Heart right ventricle (tissue), 16 donors: ENCODE measurements at regions not wholly inside any gene's neighbourhood (a gene's known extent, or its start where the extent isn't known, plus 50 kb on each side); places are given as distances from the start of the nearest gene placed in this dataset.

Source experiments
- ATAC-seq, 8 donors: fragments of 200-7000 bp; cut with Tn5 transposase; one replicate each; pipeline ENCODE4 v1.9.1; 2020; ENCODE audit warnings: mild to moderate bottlenecking in 8 of 8, moderate library complexity in 8 of 8, moderate number of reproducible peaks in 1 of 8
- DNase-seq, 2 donors: peaks; one replicate each; pipeline ENCODE4 v3.0.0-alpha.2; 2020
- H3K27ac ChIP-seq, 10 donors: fragments of 200-600 bp; sonication (generic) in 2 of 10; one replicate each; pipeline versions ENCODE4 v1.5.0 to v1.8.0; 2020 to 2022; ENCODE audit warnings: mild to moderate bottlenecking in 3 of 10
- H3K27me3 ChIP-seq, 7 donors: fragments of 200-600 bp; one replicate each; pipeline ENCODE4 v1.8.0; 2021 to 2022; ENCODE audit warnings: mild to moderate bottlenecking in 2 of 7
- H3K36me3 ChIP-seq, 9 donors: fragments of 200-600 bp; sonication (generic) in 1 of 9; one replicate each; pipeline versions ENCODE4 v1.5.0 to v1.8.0; 2020 to 2022; ENCODE audit warnings: mild to moderate bottlenecking in 2 of 9
- H3K4me1 ChIP-seq, 9 donors: fragments of 200-600 bp; sonication (generic) in 1 of 9; one replicate each; pipeline versions ENCODE4 v1.5.0 to v1.8.0; 2020 to 2022; ENCODE audit warnings: mild to moderate bottlenecking in 4 of 9
- H3K4me3 ChIP-seq, 10 donors: fragments of 200-600 bp; sonication (generic) in 2 of 10; one replicate each; pipeline versions ENCODE4 v1.5.0 to v1.8.0; 2020 to 2022; ENCODE audit warnings: mild to moderate bottlenecking in 7 of 10, moderate library complexity in 2 of 10
- H3K9me3 ChIP-seq, 11 donors: fragments of 200-600 bp in 10 of 11; sonication (generic) in 2 of 11; one replicate each; pipeline versions ENCODE4 v1.5.0 to v1.8.0; 2013 to 2022; ENCODE audit warnings: mild to moderate bottlenecking in 2 of 11, control low read depth in 1 of 11, moderate library complexity in 1 of 11
- CTCF ChIP-seq, 9 donors: fragments of 200-600 bp; sonication (generic) in 2 of 9; IDR thresholded peaks; one replicate each; pipeline versions ENCODE4 v1.5.0 to v1.8.0; 2021 to 2022; ENCODE audit warnings: antibody characterized with exemption in 9 of 9, mild to moderate bottlenecking in 5 of 9, moderate library complexity in 1 of 9
- WGBS, 2 donors: extraction: QIAGEN DNeasy Blood & Tissue Kit; methylation state at CpG; one replicate each; pipeline ENCODE4 v1.1.7; 2013; ENCODE audit warnings: inconsistent platforms in 1 of 2; 5-methylcytosine and 5-hydroxymethylcytosine counted together
- intact Hi-C, 10 donors: fragments of 100-400 bp; cut with DNase I; formaldehyde crosslinking; loops; one replicate each; pipeline versions ENCODE4 v1.11.1 to v1.14.2; 2022
- donor health status: Arrhythmogenic right ventricular cardiomyopathy.
- donor health status: ischemic (EF 13 %, LVEDD 7.1; RV severe dilation, severe dysfunction).
- donor health status: healthy with polysubstance abuse.
- donor health status: DM: no; HTN: yes; CAD: no.
- donor health status: DM: no; HTN: no; CAD: no.
- donor health status: ischemic (EF 25% LVEDD 6.9; RV normal size, moderate dysfunction).
- donor health status: ischemic (EF 25% LVEDD 5.7; RV mildly dilated, moderate dysfunction).
- donor health status: healthy.
- donor health status: DM: yes; HTN: yes; CAD: no.
- donor health status: Ischemic cardiomyopathy.
- donor health status: ischemic (EF 35%, LVEDD 5.7; RV mildly dilated, moderate dysfunction).
- donor health status: nonischemic (EF 11% LVEDD 7.7; RV severe dilation, severe dysfunction).
- donor health status: DM: yes; HTN: yes; CAD: no.
- donor health status: PGD.
- donor health status: ischemic (EF 29% LVEDD 5.4; RV normal size, mild dysfunction).
- donor health status: nonischemic (EF 23%, LVEDD 6.1; RV moderate dilation, normal function).

GRCh38 chr3:35867791-35868190 is 228.5 kb downstream of the ARPP21 start:
- no peaks in the 10 kb centered on the region for H3K27me3 ChIP-seq
- no peak overlapping the region for H3K27ac ChIP-seq
- ATAC-seq, result no peak
- no peaks in the 10 kb centered on the region for H3K36me3 ChIP-seq
- no peak for DNase-seq
- H3K9me3 ChIP-seq, result no peaks in the 10 kb centered on the region
- no peaks in the 10 kb centered on the region for H3K4me1 ChIP-seq
- TF ChIP-seq CTCF (IDR thresholded peaks at IDR 0.05), result no peak
- no peak overlapping the region for H3K4me3 ChIP-seq
- intact Hi-C loops, result no loop called here

GRCh38 chr3:35871009-35871408 is 231.7 kb downstream of the ARPP21 start:
- Histone ChIP-seq H3K9me3 (no peaks in the 10 kb centered on the region), H3K27ac (no peak overlapping the region), H3K4me1 (no peaks in the 10 kb centered on the region), H3K4me3 (no peak overlapping the region), H3K27me3 (no peaks in the 10 kb centered on the region), H3K36me3 (no peaks in the 10 kb centered on the region)
- ATAC-seq, result no peak
- TF ChIP-seq CTCF (IDR thresholded peaks at IDR 0.05), result no peak
- intact Hi-C loops, result no loop called here
- no peak for DNase-seq
- 59 to 61% methylated on average over 4 of the region's 4 CpGs for WGBS, 2 donors

DNA sequence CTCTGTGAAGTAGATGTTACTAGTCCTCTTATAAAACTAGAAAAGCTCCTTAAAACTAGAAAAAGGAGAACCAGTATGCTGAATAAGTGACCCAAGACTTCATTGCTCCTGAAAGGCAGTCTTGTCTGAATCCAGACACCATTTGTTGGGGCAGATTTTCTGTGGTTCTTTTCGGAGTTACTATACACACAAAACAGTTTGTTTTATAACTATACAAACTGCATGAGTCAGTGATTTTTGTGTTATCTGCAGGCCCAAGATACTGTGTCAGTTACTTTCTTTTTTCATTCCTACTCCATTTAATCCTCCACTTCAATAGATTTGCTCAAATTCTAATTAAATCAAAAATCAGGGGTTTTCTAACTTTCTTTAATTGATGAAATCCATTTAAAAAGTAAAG is 244.6 kb downstream of the ARPP21 start:
- no peak for TF ChIP-seq CTCF (IDR thresholded peaks at IDR 0.05)
- no peak for ATAC-seq
- H3K36me3 ChIP-seq, result no peaks in the 10 kb centered on the region
- intact Hi-C loops, result no loop called here
- H3K4me3 ChIP-seq, result no peak overlapping the region
- DNase-seq, result no peak
- H3K27ac ChIP-seq, result no peak overlapping the region
- H3K27me3 ChIP-seq, result no peaks in the 10 kb centered on the region
- H3K4me1 ChIP-seq, result no peaks in the 10 kb centered on the region
- 81 to 93% methylated on average over 1 of the region's 1 CpG for WGBS, 2 donors
- H3K9me3 ChIP-seq, result peaks cover 0 to 26% (median 8%) of the 10 kb centered on the region in 11 donors

DNA sequence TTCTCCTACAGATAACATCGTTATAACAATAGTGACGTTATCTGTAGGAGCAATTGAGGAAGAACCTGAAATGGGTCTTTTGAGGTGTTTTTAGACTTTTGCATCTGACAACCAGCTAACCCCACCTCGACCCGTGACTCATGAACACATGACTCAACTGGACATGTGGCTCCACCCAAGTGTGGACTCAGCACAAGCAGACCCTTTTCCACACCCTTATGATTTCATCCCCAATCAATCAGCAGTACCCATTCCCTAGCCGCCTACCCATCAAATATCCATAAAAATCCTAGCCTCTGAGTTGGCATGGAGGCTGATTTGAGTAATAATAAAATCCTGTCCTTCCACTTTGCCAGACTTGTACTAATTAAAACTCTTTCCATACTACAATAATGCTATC is 255.4 kb downstream of the ARPP21 start:
- DNase-seq (no peak), ATAC-seq (no peak)
- Histone ChIP-seq H3K4me1 (no peaks in the 10 kb centered on the region), H3K36me3 (no peaks in the 10 kb centered on the region), H3K4me3 (no peak overlapping the region), H3K27ac (no peak overlapping the region), H3K27me3 (no peaks in the 10 kb centered on the region), H3K9me3 (no peaks in the 10 kb centered on the region)
- intact Hi-C loops, result no loop called here
- TF ChIP-seq CTCF (IDR thresholded peaks at IDR 0.05), result no peak
- WGBS, 2 donors, result 86 to 89% methylated on average over 5 of the region's 5 CpGs

DNA sequence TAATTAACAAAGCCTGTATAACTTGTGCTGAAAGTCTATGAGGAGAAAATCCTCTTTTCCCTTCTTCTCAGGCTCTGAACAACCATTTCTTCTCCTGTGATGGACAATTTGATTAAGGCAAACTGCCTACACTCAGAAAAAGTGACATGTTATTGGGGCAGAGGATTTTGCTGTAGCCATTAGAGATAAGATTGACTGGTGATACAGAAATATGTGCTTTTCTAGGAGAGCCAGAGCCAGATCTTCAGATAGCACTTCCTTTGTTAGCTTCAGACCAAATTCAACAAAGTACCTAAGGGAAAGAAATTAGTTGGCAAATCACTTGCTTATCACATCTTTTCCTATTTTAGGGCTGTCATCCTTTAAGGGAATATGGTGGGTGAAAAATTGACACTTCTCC is 259.9 kb downstream of the ARPP21 start:
- Histone ChIP-seq H3K4me1 (no peaks in the 10 kb centered on the region), H3K27me3 (no peaks in the 10 kb centered on the region), H3K9me3 (no peaks in the 10 kb centered on the region), H3K27ac (no peak overlapping the region), H3K4me3 (no peak overlapping the region), H3K36me3 (no peaks in the 10 kb centered on the region)
- no peak for ATAC-seq
- intact Hi-C loops, result no loop called here
- no peak for DNase-seq
- no peak for TF ChIP-seq CTCF (IDR thresholded peaks at IDR 0.05)
